ENCODE measurements at regions not wholly inside any gene's neighbourhood (a gene's known extent, or its start where the extent isn't known, plus 50 kb on each side); places are given as distances from the start of the nearest gene placed in this dataset.

DNA sequence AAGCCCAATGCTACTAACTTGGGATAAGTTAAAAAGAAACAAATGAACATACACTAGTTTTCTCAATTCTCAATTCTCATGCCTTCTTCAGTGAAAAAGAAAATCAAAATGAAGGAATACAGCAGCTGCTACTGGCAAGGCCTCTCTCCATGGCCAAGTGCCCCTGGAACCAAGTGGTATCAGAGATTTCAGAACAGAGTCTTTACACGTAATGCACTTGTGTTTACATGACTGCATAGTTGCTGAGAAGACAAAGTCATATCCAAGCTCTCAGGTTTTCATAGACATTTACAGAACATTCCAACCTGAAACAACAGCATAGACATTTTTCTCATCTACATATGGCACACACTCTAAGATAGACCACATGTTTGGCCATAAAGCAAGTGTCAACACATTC lies 789.9 kb downstream of the CBLN2 start:
- DNase-seq (ENCODE audit: low read depth): no peak

DNA sequence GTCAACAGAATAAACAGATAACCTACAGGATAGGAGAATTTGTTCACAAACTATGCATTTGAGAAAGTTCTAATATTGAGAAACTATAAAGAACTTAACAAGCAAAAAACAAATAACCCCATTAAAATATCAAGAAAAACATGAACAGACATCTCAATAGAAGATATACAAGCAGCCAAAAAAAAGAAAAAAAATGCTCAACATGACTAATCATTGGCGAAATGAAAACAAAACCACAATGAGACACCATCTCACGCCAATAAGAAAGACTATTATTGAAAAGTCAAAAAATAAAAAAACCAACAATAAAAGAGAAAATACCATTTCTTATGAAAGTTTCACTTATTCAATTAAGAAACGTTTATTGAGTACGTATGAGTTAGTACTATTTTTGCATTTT lies 800.5 kb downstream of the CBLN2 start:
- no peak for DNase-seq (ENCODE audit: low read depth)

DNA sequence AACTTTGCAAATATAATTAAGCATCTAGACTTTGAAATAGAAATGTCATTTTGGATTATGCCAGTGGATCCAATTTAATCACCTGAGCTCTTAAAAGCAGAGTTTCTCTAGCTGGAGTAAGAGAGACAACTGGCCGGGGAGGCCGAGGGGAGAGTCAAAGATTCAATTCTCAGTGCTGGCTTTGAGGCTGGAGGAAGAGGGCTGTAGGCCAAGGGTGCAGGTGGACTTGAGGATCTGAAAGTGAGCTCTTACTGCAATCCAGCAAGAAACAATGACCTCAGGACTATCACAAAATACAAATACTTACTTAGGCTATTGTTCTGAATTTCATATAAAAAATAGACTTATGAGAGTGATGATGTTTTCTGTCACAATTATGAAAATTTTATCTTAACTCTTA lies 814.5 kb downstream of the CBLN2 start:
- no peak for DNase-seq (ENCODE audit: low read depth)

GRCh38 chr18:71727909-71728308 lies 816.2 kb downstream of the CBLN2 start:
- no peak for DNase-seq (ENCODE audit: low read depth)

GRCh38 chr18:71725256-71725655 lies 818.9 kb downstream of the CBLN2 start:
- no peak for DNase-seq (ENCODE audit: low read depth)

- no peak for DNase-seq (ENCODE audit: low read depth)
These were observed 836.1 kb downstream of the CBLN2 start for GRCh38 chr18:71707985-71708500.

- no peak for DNase-seq (ENCODE audit: low read depth)
These were observed 836.7 kb downstream of the CBLN2 start for GRCh38 chr18:71707400-71707799.

DNA sequence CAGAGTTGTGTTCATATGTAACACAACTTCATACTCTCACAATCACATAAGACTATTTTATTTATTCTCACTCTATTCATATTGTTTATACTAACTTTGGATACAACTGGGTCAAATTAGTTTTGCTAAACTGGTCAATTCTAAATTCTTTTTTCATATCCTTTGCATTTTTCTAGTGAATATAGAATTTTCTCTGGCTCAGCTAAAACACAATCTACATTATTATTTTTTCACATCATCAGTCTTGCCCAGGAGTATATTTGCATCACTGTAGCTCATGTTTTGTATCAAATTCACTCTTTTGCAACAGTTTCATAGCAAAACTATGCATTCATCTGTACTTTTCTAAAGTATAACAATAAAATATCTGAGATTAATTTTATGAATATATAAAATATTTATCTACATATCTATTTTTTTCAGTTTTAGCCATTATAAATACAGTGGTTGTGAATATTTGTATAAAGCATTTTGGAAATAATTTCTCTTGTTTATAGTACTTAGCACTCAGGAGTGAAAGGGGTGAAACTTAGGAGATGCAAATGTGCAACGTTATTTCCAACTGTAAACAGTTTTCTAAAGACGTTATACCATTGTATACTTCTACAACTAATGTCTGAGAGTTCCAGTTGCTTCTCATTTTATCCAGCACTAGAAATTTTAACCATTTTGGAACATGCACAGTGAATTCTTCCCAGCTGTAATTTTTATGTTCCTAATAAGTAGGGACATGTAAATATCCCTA lies 854.6 kb downstream of the CBLN2 start:
- no peak for DNase-seq (ENCODE audit: low read depth)

DNA sequence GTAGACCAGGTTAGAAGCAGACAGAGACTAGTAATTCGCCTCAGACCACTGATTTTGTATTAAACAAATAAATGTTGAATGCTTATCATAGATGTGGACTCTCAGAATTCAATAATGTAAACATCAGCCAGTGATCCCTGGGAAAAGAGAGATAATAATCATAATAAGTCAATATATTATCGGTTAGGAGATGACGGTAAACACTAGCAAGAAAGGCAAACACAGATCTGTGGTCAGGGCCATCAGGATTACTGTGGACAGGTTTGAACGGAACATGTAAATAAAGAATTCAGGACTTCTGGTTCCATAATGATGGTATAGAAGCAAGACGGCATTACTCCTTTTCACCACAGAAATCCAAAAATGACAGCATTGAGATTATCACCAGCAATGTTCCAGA lies 861.6 kb downstream of the CBLN2 start:
- DNase-seq (ENCODE audit: low read depth): no peak

GRCh38 chr18:71678144-71678543 lies 866.0 kb downstream of the CBLN2 start:
- DNase-seq (ENCODE audit: low read depth): no peak

GRCh38 chr18:71673954-71674353 lies 870.2 kb downstream of the CBLN2 start:
- no peak for DNase-seq (ENCODE audit: low read depth)

GRCh38 chr18:71673498-71673897 lies 870.6 kb downstream of the CBLN2 start:
- no peak for DNase-seq (ENCODE audit: low read depth)

- no peak for DNase-seq (ENCODE audit: low read depth)
These were observed 877.7 kb downstream of the CBLN2 start for GRCh38 chr18:71666481-71666880.

- DNase-seq (ENCODE audit: low read depth): no peak
These were observed 879.0 kb downstream of the CBLN2 start for GRCh38 chr18:71665131-71665530.

DNA sequence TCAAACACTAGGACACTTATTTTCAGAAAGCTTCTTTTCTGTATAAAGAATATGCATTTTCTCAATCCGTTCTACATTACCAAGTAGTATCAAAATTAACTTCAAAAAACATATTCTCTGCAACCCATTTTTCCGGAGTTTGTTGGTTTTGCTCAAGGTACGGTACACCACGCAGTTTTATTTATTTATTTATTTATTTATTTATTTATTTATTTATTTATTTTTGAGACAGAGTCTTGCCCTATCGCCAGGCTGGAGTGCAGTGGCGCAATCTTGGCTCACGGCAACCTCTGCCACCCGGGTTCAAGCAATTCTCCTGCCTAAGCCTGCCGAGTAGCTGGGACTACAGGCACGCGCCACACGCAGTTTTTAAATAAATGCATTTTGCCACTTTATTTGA lies 900.3 kb downstream of the CBLN2 start:
- DNase-seq (ENCODE audit: low read depth): no peak

DNA sequence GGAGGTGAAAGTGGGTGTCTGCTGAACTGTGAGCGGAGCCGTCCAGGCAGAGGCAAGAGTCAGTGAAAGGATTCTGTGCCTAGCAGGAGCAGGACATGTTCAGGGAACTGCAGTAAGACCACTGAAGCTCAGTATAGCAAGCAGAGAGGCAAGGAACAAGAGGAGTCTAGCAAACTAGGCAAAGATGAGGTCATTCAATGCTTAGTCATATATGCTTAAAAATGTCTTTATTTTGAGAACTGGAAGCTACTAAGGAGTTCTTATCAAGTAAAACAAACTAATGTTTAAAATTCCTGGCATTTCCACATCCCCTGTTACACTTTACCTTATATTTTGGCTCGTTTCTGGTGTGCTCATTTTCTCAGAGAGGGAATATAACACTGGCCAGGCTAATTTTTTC lies 913.4 kb downstream of the CBLN2 start:
- no peak for DNase-seq (ENCODE audit: low read depth)

DNA sequence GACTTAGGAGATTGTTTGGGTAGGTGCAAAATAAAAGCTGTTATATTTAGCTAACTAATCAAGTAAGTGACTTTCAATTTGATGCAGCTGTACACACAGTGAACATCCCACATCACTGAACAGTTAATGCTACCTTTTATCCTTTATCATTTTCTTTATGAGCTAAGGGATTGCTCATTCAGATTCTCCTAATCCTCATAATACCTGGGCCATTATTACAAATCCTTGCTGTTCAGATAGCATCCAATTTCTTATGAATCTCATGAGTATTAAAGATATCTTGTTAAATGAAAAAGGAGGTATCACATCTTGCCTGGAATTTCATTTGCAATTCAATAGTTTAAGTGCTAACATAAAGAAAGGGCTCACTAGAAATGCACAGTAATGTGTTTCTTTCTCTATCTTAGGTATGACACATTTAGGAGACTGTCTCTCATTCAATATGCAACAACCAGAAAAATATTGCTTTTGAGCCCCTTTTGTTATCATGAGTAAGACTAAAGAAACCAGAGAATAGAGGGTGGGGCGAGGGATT lies 918.5 kb downstream of the CBLN2 start:
- no peak for DNase-seq (ENCODE audit: low read depth)

- no peak for DNase-seq (ENCODE audit: low read depth)
These were observed 945.8 kb downstream of the CBLN2 start for GRCh38 chr18:71598374-71598773.

DNA sequence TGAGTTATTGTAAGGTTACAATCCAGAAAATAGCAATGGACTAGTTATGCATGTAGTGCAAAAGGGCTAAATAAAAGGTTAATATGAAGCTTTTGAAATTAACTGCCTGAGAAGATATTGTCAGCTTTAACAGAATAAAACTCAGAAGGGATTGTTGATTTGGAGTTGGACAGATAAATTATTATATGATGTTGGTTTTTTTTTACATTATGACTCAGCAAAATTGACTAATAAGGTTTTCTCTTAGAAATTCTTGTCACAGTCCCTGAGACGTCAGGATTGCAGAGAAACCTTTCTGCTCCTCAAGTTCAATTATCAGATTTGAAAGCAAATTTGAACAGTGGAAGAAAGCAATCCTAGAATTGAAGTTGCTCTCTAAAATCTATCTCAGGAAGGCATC lies 946.9 kb downstream of the CBLN2 start:
- no peak for DNase-seq (ENCODE audit: low read depth)

DNA sequence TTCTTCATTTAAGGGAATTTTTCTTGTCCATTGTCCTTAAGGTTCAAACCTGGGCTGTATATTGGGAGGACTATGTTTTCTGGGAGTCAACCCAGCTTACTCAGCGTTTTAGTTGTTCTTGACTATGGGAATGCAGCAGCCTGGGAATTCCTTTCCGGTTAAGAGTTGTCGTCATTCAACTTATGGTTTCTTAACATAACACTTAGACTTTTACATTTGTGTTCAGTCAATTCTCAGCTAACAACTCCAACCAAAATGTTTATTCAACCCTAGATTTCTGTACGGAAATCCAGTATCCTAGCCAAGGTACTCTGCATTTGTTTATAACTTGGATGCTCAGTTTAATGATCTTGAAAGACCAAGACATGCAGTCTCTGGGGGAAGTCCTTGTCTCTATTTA lies 960.9 kb downstream of the CBLN2 start:
- no peak for DNase-seq (ENCODE audit: low read depth)

- DNase-seq (ENCODE audit: low read depth): no peak
These were observed 989.5 kb downstream of the CBLN2 start for GRCh38 chr18:71554686-71555085.

DNA sequence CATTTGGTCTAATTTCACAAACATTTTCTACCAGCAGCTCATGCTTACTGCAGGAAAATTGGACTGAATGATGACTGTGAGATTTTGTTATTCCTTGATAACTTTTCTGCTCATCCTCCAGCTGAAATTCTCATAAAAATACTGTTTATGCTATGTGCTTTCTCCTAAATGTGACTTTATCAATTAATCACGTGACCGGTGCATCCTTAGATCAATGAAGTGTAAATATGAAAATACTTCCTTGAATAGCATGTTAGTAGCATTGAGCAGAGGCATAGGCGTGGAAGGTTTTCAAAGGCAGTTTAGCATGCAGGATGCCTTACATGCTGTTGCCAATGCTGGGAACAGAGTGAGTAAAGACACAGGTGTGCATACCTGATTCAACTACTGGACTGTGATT lies 1002.5 kb downstream of the CBLN2 start:
- DNase-seq (ENCODE audit: low read depth): no peak

GRCh38 chr18:71529703-71530303 lies 1014.3 kb downstream of the CBLN2 start:
- DNase-seq (ENCODE audit: low read depth): no peak

Measured in ELR (cell line).